Jurkat, Clone E6-1 (cell line): ENCODE measurements at regions not wholly inside any gene's neighbourhood (a gene's known extent, or its start where the extent isn't known, plus 50 kb on each side); places are given as distances from the start of the nearest gene placed in this dataset.
"Not testable (repeated sequence)": the region's sequence is repeated elsewhere in the genome, so short reads cannot be mapped to it uniquely, and the experiment has no call there.

Experiments used
- DNase-seq: peaks from one replicate; pipeline ENCODE4 v3.0.0-alpha.2; 2011; ENCODE audit warnings: low read depth, low spot score
- H3K4me3 ChIP-seq: 2 replicates; pipeline ENCODE4 v1.5.1; 2011; ENCODE audit warnings: mild to moderate bottlenecking, low read length, control low read depth, moderate library complexity

DNA sequence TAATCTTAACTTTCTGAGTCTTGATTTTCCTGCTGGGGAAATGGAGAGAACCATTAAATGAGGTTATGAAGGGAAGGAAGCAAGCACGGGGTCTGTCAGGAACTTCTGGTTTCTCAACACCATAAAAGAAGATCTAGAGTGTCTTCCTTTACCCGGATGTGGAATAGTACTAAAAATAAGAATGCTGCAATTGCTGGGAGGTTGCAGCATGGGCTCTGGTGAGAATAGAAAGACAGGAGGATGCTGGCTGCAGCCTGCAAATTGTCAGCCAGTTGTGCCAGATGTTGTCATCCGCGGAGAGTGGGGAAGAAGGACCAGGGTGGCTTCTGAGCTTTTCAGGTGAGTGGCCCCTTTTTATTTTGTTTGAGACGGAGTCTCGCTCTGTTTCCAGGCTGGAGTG lies 69.3 kb upstream of the STC2 start:
- DNase-seq: peak; percentile 11

GRCh38 chr5:173396311-173396993 lies 68.2 kb upstream of the STC2 start:
- DNase-seq: peak; percentile 3
- H3K4me3 ChIP-seq: no peak overlapping the region

More for the DNA sequence above, 69.3 kb upstream of the STC2 start:
- H3K4me3 ChIP-seq: no peak overlapping the region

DNA sequence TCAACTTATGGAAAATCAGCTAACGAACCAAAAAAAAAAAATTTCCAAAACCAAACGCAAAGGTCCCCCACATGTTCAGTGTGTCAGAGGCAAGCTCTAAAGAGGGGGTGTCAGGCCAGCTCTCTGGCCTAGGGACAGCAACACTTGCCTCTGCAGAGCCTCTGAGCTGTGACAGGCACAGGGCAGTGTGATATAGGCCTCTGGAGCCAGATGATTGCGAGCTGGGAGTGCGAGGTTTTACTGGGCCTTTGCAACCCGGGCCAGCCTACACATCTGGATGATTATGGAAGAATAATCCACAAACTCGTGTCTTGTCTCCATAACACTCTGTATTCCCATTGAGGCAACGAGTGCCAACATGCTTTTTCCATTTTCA lies 67.7 kb upstream of the STC2 start:
- H3K4me3 ChIP-seq: no peak overlapping the region
- no peak for DNase-seq

- H3K4me3 ChIP-seq: no peak overlapping the region
- DNase-seq: no peak
These were observed 67.2 kb upstream of the STC2 start for GRCh38 chr5:173395257-173395932.

DNA sequence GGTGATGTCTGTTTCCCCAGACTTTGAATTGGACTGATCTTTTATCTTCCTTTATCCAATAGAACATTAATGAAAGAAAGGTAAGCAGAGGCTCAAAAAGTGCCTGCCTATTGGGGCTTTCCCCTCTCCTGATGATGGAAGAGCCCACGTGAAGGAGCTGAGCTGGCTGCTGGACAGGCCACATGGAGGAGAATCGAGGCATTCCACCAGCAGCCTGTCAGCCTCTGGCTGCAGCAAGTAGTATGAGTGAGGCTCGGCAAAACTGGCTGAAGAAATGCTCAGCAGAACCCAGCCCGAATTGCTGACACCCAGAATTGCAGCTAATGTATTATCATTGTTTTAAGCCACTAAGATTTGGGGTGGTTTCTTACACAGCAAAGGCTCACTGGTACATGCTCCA lies 66.5 kb upstream of the STC2 start:
- no peak overlapping the region for H3K4me3 ChIP-seq
- DNase-seq: no peak

GRCh38 chr5:173392172-173392571 lies 64.0 kb upstream of the STC2 start:
- no peak overlapping the region for H3K4me3 ChIP-seq
- no peak for DNase-seq

GRCh38 chr5:173391031-173391430 lies 62.8 kb upstream of the STC2 start:
- no peak overlapping the region for H3K4me3 ChIP-seq
- no peak for DNase-seq

- DNase-seq, H3K4me3 ChIP-seq: not testable (repeated sequence)
These were observed 59.1 kb upstream of the STC2 start for GRCh38 chr5:173387293-173387692.

DNA sequence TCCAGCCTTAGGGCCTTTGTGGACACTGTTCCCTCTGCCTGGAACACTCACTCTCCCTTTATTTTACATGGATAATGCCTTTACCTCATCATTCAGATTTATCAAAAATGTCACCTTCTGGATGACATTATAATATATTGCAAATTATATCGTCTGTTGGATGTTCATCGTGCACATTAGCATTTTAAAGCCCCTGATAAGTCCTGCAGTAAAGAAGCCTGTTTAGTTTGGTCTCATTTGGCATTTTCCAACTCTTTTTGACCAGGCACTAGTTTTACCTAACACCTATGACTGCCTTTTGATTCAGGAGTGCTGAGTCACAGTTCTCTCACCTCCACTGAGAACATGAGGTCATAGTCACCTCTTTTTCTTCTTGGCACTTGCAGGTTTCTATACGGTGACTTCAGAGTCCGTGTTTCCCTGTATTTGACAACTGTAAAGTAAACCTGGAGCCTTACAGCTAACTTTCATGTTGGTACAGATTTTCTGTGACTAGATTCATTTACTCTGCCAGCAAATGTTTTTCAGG lies 57.7 kb upstream of the STC2 start:
- no peak overlapping the region for H3K4me3 ChIP-seq
- DNase-seq: no peak

GRCh38 chr5:173383711-173384110 lies 55.5 kb upstream of the STC2 start:
- no peak for DNase-seq
- H3K4me3 ChIP-seq: no peak overlapping the region

DNA sequence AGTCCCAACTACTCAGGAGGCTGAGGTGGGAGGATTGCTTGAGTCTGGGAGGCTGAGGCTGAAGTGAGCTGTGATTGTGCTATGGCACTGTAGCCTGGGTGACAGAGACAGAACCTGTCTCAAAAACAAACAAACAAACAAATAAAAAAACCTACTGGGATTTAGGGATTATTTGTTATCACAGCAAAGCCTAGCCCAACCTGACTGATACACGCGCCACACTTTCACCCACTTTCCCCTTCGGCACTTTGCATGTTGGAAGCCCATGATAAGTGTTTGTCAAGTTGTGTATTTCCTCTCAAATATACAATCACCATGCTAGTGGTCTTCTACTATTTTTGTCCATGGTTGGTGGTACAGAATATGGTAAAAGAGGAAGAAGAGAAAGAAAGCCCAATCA lies 50.5 kb upstream of the STC2 start:
- no peak overlapping the region for H3K4me3 ChIP-seq
- no peak for DNase-seq
